ENCODE measurements at regions not wholly inside any gene's neighbourhood (a gene's known extent, or its start where the extent isn't known, plus 50 kb on each side); places are given as distances from the start of the nearest gene placed in this dataset.

DNA sequence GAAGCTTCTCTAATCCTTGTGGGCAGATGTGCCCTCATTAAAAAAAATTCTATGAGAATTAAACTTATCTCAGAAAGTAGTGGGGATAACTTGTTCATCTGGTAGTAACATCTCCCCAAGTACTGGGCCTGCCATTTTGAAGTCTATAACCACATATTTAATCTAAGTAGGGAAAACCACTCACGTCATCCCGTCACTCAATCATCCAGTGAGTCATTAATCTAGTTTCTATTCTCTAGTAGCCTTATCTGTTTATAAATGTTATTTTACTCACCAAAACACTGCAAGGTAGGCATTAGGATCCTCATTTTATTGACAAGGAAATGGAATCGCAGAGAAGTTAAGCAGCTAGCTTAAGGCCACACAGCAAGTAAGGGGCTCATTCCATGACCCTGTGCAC is 221.9 kb downstream of the ATG4C start:
- H3K79me2 ChIP-seq (replicated peaks; ENCODE audit: insufficient read depth, low read length) = no peaks in the 10 kb centered on the region
- H3K4me2 ChIP-seq (ENCODE audit: low read length) = no peak overlapping the region
- H3K9ac ChIP-seq (ENCODE audit: low read length) = no peak overlapping the region
- no peaks in the 10 kb centered on the region for H3K9me2 ChIP-seq (ENCODE audit: insufficient read depth, low read length)
- H3K27ac ChIP-seq (ENCODE audit: low read length) = no peak overlapping the region
- H3F3A ChIP-seq (ENCODE audit: insufficient read depth, low read length, poor library complexity, severe bottlenecking) = no peaks in the 10 kb centered on the region
- no peaks in the 10 kb centered on the region for H3K9me3 ChIP-seq (ENCODE audit: low read length)
- H4K20me1 ChIP-seq (ENCODE audit: insufficient read depth) = no peaks in the 10 kb centered on the region
- H3K4me3 ChIP-seq (ENCODE audit: low read length) = no peak overlapping the region
- TF ChIP-seq, protein P1, sequence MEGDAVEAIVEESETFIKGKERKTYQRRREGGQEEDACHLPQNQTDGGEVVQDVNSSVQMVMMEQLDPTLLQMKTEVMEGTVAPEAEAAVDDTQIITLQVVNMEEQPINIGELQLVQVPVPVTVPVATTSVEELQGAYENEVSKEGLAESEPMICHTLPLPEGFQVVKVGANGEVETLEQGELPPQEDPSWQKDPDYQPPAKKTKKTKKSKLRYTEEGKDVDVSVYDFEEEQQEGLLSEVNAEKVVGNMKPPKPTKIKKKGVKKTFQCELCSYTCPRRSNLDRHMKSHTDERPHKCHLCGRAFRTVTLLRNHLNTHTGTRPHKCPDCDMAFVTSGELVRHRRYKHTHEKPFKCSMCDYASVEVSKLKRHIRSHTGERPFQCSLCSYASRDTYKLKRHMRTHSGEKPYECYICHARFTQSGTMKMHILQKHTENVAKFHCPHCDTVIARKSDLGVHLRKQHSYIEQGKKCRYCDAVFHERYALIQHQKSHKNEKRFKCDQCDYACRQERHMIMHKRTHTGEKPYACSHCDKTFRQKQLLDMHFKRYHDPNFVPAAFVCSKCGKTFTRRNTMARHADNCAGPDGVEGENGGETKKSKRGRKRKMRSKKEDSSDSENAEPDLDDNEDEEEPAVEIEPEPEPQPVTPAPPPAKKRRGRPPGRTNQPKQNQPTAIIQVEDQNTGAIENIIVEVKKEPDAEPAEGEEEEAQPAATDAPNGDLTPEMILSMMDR (IDR thresholded peaks at IDR 0.05; ENCODE audit: poor library complexity, severe bottlenecking) = no peak
- no peak for TF ChIP-seq POLR2AphosphoS5 (IDR thresholded peaks at IDR 0.05)
- no peak overlapping the region for H2AFZ ChIP-seq (ENCODE audit: low read depth, low read length)
- no peaks in the 10 kb centered on the region for H3K36me3 ChIP-seq (ENCODE audit: insufficient read depth, low read length)
- no peaks in the 10 kb centered on the region for H3K27me3 ChIP-seq (ENCODE audit: insufficient read depth, low read depth, low read length)

DNA sequence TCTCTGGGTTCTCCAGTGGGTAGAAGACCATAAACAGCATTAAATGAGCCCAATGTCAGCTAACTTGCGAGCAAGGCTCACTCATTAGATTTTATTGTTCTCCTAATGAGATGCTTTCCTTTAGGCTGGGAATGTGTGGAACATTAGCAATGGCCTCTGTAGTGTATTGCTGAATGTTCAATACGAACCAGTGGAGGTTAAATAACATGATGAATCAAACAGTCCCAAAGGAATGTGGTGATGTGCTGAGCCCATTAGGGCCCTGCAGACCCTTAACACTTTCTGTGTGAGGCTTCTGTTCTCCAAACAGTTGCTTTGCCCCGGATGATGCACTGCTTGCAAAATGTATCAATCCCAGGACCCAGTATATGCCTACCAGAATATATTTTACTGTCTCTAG is 225.5 kb downstream of the ATG4C start:
- no peaks in the 10 kb centered on the region for H3K9me3 ChIP-seq (ENCODE audit: low read length)

More for the DNA sequence above, 225.5 kb downstream of the ATG4C start:
- no peak overlapping the region for H2AFZ ChIP-seq (ENCODE audit: low read depth, low read length)
- H3K4me3 ChIP-seq (ENCODE audit: low read length) = no peak overlapping the region
- no peak overlapping the region for H3K27ac ChIP-seq (ENCODE audit: low read length)
- no peaks in the 10 kb centered on the region for H4K20me1 ChIP-seq (ENCODE audit: insufficient read depth)
- no peak overlapping the region for H3K4me2 ChIP-seq (ENCODE audit: low read length)
- no peaks in the 10 kb centered on the region for H3F3A ChIP-seq (ENCODE audit: insufficient read depth, low read length, poor library complexity, severe bottlenecking)
- no peaks in the 10 kb centered on the region for H3K36me3 ChIP-seq (ENCODE audit: insufficient read depth, low read length)
- TF ChIP-seq EZH2 (IDR thresholded peaks at IDR 0.05; ENCODE audit: borderline replicate concordance, insufficient read depth, low read length, poor library complexity, severe bottlenecking) (no peak), TAF1 (IDR thresholded peaks at IDR 0.05; ENCODE audit: low read depth) (no peak), RAD21 (conservative IDR thresholded peaks at IDR 0.05) (no peak), SMC3 (conservative IDR thresholded peaks at IDR 0.05; ENCODE audit: poor library complexity) (no peak), EP300 (conservative IDR thresholded peaks at IDR 0.05; ENCODE audit: poor library complexity, severe bottlenecking) (no peak), MXI1 (conservative IDR thresholded peaks at IDR 0.05; ENCODE audit: poor library complexity, severe bottlenecking) (no peak), POLR2AphosphoS5 (IDR thresholded peaks at IDR 0.05) (no peak)
- TF ChIP-seq, protein P1 (IDR thresholded peaks at IDR 0.05; ENCODE audit: poor library complexity, severe bottlenecking) = no peak
- TF ChIP-seq, protein P2, sequence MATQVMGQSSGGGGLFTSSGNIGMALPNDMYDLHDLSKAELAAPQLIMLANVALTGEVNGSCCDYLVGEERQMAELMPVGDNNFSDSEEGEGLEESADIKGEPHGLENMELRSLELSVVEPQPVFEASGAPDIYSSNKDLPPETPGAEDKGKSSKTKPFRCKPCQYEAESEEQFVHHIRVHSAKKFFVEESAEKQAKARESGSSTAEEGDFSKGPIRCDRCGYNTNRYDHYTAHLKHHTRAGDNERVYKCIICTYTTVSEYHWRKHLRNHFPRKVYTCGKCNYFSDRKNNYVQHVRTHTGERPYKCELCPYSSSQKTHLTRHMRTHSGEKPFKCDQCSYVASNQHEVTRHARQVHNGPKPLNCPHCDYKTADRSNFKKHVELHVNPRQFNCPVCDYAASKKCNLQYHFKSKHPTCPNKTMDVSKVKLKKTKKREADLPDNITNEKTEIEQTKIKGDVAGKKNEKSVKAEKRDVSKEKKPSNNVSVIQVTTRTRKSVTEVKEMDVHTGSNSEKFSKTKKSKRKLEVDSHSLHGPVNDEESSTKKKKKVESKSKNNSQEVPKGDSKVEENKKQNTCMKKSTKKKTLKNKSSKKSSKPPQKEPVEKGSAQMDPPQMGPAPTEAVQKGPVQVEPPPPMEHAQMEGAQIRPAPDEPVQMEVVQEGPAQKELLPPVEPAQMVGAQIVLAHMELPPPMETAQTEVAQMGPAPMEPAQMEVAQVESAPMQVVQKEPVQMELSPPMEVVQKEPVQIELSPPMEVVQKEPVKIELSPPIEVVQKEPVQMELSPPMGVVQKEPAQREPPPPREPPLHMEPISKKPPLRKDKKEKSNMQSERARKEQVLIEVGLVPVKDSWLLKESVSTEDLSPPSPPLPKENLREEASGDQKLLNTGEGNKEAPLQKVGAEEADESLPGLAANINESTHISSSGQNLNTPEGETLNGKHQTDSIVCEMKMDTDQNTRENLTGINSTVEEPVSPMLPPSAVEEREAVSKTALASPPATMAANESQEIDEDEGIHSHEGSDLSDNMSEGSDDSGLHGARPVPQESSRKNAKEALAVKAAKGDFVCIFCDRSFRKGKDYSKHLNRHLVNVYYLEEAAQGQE (IDR thresholded peaks at IDR 0.05; ENCODE audit: borderline replicate concordance) = no peak
- no peaks in the 10 kb centered on the region for H3K79me2 ChIP-seq (replicated peaks; ENCODE audit: insufficient read depth, low read length)
- H3K27me3 ChIP-seq (ENCODE audit: insufficient read depth, low read depth, low read length) = no peaks in the 10 kb centered on the region
- no peaks in the 10 kb centered on the region for H3K9me2 ChIP-seq (ENCODE audit: insufficient read depth, low read length)
- no peak overlapping the region for H3K9ac ChIP-seq (ENCODE audit: low read length)

All from neural cell (in vitro differentiated cells).